ENCODE measurements at regions not wholly inside any gene's neighbourhood (a gene's known extent, or its start where the extent isn't known, plus 50 kb on each side); places are given as distances from the start of the nearest gene placed in this dataset.
A peak's percentile ranks its signal among the peaks of the same experiment; 100 is the strongest.
"Not testable (repeated sequence)": the region's sequence is repeated elsewhere in the genome, so short reads cannot be mapped to it uniquely, and the experiment has no call there.

- DNase-seq (ENCODE audit: low spot score); intact Hi-C loops (cut with DNase I): not testable (repeated sequence)
Measured at GRCh38 chr1:120941066-120941465, 51.5 kb downstream of the PPIAL4A start.

- DNase-seq (ENCODE audit: low spot score); intact Hi-C loops (cut with DNase I): not testable (repeated sequence)
Measured at GRCh38 chr1:120941836-120942217, 52.3 kb downstream of the PPIAL4A start.

GRCh38 chr1:120942218-120942944, 52.8 kb downstream of the PPIAL4A start:
- intact Hi-C loops (cut with DNase I): not testable (repeated sequence)
- peak; percentile 90 for DNase-seq (ENCODE audit: low spot score)

DNA sequence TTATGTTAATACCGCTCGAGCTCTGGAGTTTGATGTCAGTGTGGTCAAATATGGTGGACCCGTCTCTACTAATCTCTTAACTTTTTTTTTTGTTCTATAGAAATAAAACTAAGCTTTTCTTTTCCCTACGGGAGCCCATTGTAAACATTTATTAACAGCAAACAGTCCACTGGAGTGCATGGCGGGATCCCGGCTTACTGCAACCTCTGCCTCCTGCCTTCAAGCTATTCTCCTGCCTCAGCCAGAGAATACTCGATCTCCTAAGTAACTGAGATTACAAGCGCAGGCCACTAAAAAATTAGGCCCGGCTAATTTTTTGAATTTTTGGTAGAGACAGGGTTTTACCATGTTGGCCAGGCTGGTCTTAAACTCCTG, 53.4 kb downstream of the PPIAL4A start:
- DNase-seq (ENCODE audit: low spot score); intact Hi-C loops (cut with DNase I): not testable (repeated sequence)

DNA sequence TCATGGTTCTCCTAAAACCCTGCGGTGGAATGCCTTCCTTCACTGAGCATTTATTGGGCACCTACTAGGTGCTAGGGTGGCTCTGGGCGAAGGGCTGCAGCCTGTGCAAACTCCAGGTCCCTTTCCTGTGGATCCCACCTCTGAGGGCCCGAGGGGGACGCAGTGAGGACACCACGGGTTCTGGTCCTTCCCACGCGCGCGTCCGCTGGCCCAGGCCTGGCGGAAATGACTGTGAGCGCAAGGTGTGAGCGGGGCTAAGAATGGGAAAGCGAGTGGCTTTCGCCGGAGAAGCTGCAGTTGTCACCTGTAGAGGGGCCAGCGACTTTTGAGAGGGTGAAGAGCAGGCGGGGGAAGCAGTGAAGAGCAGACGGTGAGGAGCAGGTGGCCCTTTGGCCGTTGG, 55.1 kb downstream of the PPIAL4A start:
- DNase-seq (ENCODE audit: low spot score); intact Hi-C loops (cut with DNase I): not testable (repeated sequence)

DNA sequence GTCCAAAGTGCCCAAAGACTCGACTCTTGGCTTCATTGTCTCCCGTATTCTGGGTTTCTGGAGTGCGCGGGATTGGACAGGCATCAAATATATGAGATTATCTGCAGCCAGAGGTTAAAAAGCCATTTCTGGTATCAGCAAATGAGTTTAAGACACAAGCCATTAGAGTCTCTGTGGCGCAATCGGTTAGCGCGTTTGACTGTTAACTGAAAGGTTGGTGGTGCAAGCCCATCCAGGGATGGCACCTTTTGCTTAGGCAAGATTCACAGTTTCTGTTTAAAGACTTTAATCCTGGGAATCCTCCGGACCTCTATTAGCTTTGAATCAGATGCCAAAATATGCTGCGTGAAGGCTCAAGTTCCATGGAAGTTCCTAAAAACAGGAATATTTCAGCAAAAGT, 55.6 kb downstream of the PPIAL4A start:
- intact Hi-C loops (cut with DNase I); DNase-seq (ENCODE audit: low spot score): not testable (repeated sequence)

DNA sequence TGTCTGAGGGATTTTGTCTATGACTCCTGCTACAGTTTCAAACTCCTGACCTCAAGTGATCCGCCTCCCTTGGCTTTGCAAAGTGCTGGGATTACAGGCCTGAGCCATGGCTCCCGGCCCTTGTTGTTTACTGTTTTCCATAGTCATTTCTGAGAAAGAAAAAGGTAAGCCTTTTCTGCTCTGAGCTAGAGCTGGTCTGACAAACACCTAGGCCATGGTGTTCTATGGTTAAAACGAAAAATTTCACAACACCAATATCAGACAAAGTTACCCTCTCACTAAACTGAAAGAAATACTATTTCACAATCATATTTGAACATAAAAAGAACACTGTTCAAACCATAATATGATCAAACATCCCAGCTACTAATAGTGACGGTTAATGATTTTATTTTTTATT, 57.5 kb downstream of the PPIAL4A start:
- DNase-seq (ENCODE audit: low spot score); intact Hi-C loops (cut with DNase I): not testable (repeated sequence)

DNA sequence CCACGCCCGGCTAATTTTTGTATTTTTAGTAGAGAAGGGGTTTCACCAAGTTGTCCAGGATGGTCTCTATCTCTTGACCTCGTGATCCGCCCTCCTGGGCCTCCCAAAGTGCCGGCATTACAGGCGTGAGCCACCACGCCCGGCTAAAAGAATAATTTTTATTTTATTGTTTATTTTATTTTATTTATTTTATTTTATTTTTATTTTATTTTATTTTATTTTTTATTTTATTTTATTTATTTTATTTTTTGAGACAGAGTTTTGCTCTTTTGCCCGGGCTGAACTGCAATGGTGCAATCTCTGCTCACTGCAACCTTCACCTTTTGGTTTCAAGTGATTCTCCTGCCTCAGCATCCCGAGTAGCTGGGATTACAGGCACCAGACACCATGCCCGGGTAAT, 60.2 kb downstream of the PPIAL4A start:
- intact Hi-C loops (cut with DNase I): not testable (repeated sequence)

GRCh38 chr1:120950633-120951032, 61.1 kb downstream of the PPIAL4A start:
- intact Hi-C loops (cut with DNase I); DNase-seq (ENCODE audit: low spot score): not testable (repeated sequence)

More for the DNA sequence above, 60.2 kb downstream of the PPIAL4A start:
- not testable (repeated sequence) for DNase-seq (ENCODE audit: low spot score)

GRCh38 chr1:120951100-120951499, 61.5 kb downstream of the PPIAL4A start:
- intact Hi-C loops (cut with DNase I); DNase-seq (ENCODE audit: low spot score): not testable (repeated sequence)

- intact Hi-C loops (cut with DNase I); DNase-seq (ENCODE audit: low spot score): not testable (repeated sequence)
Measured at GRCh38 chr1:120952207-120952870, 62.8 kb downstream of the PPIAL4A start.

GRCh38 chr1:120952871-120953265, 63.3 kb downstream of the PPIAL4A start:
- DNase-seq (ENCODE audit: low spot score); intact Hi-C loops (cut with DNase I): not testable (repeated sequence)

DNA sequence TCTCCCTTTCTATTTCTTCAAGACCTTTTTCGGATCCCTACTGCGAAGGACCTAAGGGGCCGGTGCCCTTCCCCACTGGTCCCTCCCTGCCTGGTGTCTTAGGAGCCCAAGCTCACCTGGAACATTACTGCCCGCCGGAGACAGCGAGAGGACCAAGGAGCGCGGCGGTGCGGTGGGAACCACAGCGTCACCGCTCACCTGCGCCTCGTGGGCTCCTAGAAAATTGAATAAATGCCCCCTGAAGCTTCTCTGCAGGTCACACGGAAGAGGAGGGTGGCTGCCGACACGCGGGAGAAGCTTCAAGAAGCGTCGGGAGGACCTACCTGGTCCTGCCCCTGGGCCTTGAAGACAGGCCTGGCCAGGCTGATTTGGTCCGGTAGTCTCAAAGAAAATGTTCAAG, 65.2 kb downstream of the PPIAL4A start:
- intact Hi-C loops (cut with DNase I): no loop called here
- DNase-seq (ENCODE audit: low spot score): no peak

- intact Hi-C loops (cut with DNase I); DNase-seq (ENCODE audit: low spot score): not testable (repeated sequence)
Measured at GRCh38 chr1:120955961-120956360, 66.4 kb downstream of the PPIAL4A start.

GRCh38 chr1:120966018-120966417, 76.4 kb downstream of the PPIAL4A start:
- DNase-seq (ENCODE audit: low spot score); intact Hi-C loops (cut with DNase I): not testable (repeated sequence)

DNA sequence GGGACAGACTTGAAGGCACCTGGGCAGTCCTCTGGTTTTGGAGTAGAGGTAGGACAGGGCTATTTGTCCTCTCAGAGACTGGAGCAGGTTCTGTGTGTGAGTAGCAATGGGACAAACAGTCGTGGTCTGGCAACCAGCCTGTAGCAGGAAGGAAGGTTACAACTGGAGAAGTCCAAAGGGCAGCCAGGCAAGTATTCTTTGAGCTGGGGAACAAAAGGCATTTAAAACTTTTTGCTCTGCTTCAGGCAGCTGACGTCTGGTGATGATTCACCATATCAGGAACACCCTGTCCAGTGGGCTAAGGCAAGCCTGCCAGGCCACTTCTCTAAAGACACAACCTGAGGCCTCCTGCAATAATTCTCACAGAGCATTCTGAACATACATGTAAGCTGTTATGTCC, 83.3 kb downstream of the PPIAL4A start:
- intact Hi-C loops (cut with DNase I): not testable (repeated sequence)
- peak; percentile 75 for DNase-seq (ENCODE audit: low spot score)

GRCh38 chr1:120973836-120974235, 84.3 kb downstream of the PPIAL4A start:
- intact Hi-C loops (cut with DNase I); DNase-seq (ENCODE audit: low spot score): not testable (repeated sequence)

- intact Hi-C loops (cut with DNase I); DNase-seq (ENCODE audit: low spot score): not testable (repeated sequence)
Measured at GRCh38 chr1:120977279-120977678, 87.7 kb downstream of the PPIAL4A start.

DNA sequence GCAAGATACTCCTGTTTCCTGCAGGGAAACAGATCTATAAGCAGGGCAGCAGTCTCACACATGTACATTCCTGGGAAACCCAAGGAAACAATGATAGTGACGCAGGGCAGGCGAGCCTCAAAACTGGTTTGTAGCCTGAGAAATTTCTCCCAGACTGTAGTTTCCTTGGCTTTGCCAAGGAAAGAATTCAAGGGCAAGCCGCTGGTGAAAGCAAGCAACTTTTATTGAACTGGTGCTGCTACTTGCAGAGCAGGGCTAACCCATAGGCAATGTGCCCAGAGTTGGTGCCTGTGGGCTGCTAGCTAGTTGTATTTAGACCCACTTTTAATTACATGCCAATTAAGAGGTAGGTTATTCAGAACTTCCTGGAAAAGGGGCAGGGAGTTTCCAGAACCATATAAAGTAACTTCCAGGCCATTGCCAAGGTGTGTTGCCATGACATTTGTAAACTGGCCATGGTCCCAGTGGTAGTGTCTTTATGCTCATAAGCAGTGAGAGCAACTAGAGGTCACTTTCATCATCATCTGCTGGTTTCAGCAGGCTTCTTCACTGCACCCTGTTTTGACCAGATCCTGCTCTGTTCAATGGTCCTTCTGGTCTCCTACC, 92.0 kb downstream of the PPIAL4A start:
- DNase-seq (ENCODE audit: low spot score); intact Hi-C loops (cut with DNase I): not testable (repeated sequence)

DNA sequence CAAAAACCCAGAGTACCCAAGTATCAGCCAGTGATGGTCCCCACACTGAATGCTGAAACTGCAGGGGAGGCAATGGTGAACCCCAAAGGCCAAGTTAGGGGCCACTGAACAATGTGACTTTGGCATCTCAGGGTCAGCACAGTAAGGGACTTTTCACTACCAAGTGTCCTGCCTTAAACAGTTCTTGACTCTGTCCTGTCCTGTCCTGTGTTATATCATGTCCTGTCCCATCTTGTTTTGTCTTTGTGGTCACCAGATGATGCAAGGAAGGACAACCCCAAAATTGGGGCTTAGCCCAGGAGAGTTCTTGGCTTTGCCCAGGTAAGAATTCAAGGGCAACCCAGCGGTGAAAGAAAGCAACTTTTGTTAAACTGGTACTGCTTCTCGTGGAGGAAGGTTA, 105.0 kb downstream of the PPIAL4A start:
- intact Hi-C loops (cut with DNase I); DNase-seq (ENCODE audit: low spot score): not testable (repeated sequence)

All from posterior vena cava (tissue), 2 donors.